ENCODE measurements at regions not wholly inside any gene's neighbourhood (a gene's known extent, or its start where the extent isn't known, plus 50 kb on each side); places are given as distances from the start of the nearest gene placed in this dataset.

- intact Hi-C loops (cut with micrococcal nuclease; ENCODE audit: unreplicated experiment), result no loop called here
- no peak for ATAC-seq
- Histone ChIP-seq H3K36me3 (ENCODE audit: control insufficient read depth, insufficient read depth, low read length) (no peaks in the 10 kb centered on the region), H3K4me1 (ENCODE audit: control insufficient read depth, insufficient read depth, low read length) (no peaks in the 10 kb centered on the region), H3K9me3 (ENCODE audit: control insufficient read depth, insufficient read depth, low read depth, low read length) (no peaks in the 10 kb centered on the region), H3K4me3 (ENCODE audit: low read depth in 2 of 2, low read length in 2 of 2) (no peak overlapping the region), H3K27ac (ENCODE audit: low read length) (no peak overlapping the region), H3K27me3 (ENCODE audit: control insufficient read depth, insufficient read depth, low read length) (no peaks in the 10 kb centered on the region)
- in situ Hi-C loops (cut with HindIII; ENCODE audit: low pct_unique_long_range_greater_than_20kb, low sequenced_read_pairs), result no loop called here
- ChIA-PET POLR2A (no interaction called here), CTCF (no interaction called here)
- DNase-seq (ENCODE audit: low read depth, low spot score), result no peak
- no TSS peak for BruUV-seq (replicated peaks)
- TF ChIP-seq POLR2AphosphoS5 (IDR thresholded peaks at IDR 0.05; ENCODE audit: low read depth, low read length) (no peak), SIN3A (IDR thresholded peaks at IDR 0.05; ENCODE audit: borderline replicate concordance, insufficient read depth, low read depth, low read length) (no peak), REST (IDR thresholded peaks at IDR 0.05; ENCODE audit: insufficient read depth in 1 of 2, low read depth in 2 of 2, low read length in 1 of 2) (no peak), TCF7L2 (IDR thresholded peaks at IDR 0.05; ENCODE audit: low read depth, low read length) (no peak)
These were observed 82.6 kb upstream of the TANK start for GRCh38 chr2:161077367-161078210.

GRCh38 chr2:161078211-161078539, 82.1 kb upstream of the TANK start:
- DNase-seq (ENCODE audit: low read depth, low spot score), result no peak
- ATAC-seq, result no peak
- Histone ChIP-seq H3K36me3 (ENCODE audit: control insufficient read depth, insufficient read depth, low read length) (no peaks in the 10 kb centered on the region), H3K27ac (ENCODE audit: low read length) (no peak overlapping the region), H3K4me1 (ENCODE audit: control insufficient read depth, insufficient read depth, low read length) (no peaks in the 10 kb centered on the region), H3K4me3 (ENCODE audit: low read depth in 2 of 2, low read length in 2 of 2) (no peak overlapping the region), H3K27me3 (ENCODE audit: control insufficient read depth, insufficient read depth, low read length) (no peaks in the 10 kb centered on the region), H3K9me3 (ENCODE audit: control insufficient read depth, insufficient read depth, low read depth, low read length) (no peaks in the 10 kb centered on the region)
- BruUV-seq (replicated peaks), result no TSS peak
- in situ Hi-C loops (cut with HindIII; ENCODE audit: low pct_unique_long_range_greater_than_20kb, low sequenced_read_pairs), result no loop called here
- CTCF ChIA-PET, result no interaction called here
- POLR2A ChIA-PET, result no interaction called here
- intact Hi-C loops (cut with micrococcal nuclease; ENCODE audit: unreplicated experiment), result no loop called here
- TF ChIP-seq TCF7L2 (IDR thresholded peaks at IDR 0.05; ENCODE audit: low read depth, low read length), result no peak
- no peak for TF ChIP-seq REST (IDR thresholded peaks at IDR 0.05; ENCODE audit: insufficient read depth in 1 of 2, low read depth in 2 of 2, low read length in 1 of 2)

- TF ChIP-seq POLR2AphosphoS5 (IDR thresholded peaks at IDR 0.05; ENCODE audit: low read depth, low read length) (no peak), TCF7L2 (IDR thresholded peaks at IDR 0.05; ENCODE audit: low read depth, low read length) (no peak), SIN3A (IDR thresholded peaks at IDR 0.05; ENCODE audit: borderline replicate concordance, insufficient read depth, low read depth, low read length) (no peak), CTCF (IDR thresholded peaks at IDR 0.05) (no peak), REST (IDR thresholded peaks at IDR 0.05; ENCODE audit: insufficient read depth in 1 of 2, low read depth in 2 of 2, low read length in 1 of 2) (no peak)
- no peaks in the 10 kb centered on the region for H3K4me1 ChIP-seq (ENCODE audit: control insufficient read depth, insufficient read depth, low read length)
- BruUV-seq (replicated peaks), result no TSS peak
- H3K9me3 ChIP-seq (ENCODE audit: control insufficient read depth, insufficient read depth, low read depth, low read length), result no peaks in the 10 kb centered on the region
- H3K4me3 ChIP-seq (ENCODE audit: low read depth in 2 of 2, low read length in 2 of 2), result no peak overlapping the region
- ATAC-seq (no peak), DNase-seq (ENCODE audit: low read depth, low spot score) (no peak)
- H3K27ac ChIP-seq (ENCODE audit: low read length), result no peak overlapping the region
- no peaks in the 10 kb centered on the region for H3K36me3 ChIP-seq (ENCODE audit: control insufficient read depth, insufficient read depth, low read length)
- intact Hi-C loops (cut with micrococcal nuclease; ENCODE audit: unreplicated experiment) (no loop called here), in situ Hi-C loops (cut with HindIII; ENCODE audit: low pct_unique_long_range_greater_than_20kb, low sequenced_read_pairs) (no loop called here)
- CTCF ChIA-PET, result interaction anchor here (0.7 kb wide), 1 partner anchor 223 kb away, joined by 4 read pairs; the partner anchor contains the start of gene PSMD14
- H3K27me3 ChIP-seq (ENCODE audit: control insufficient read depth, insufficient read depth, low read length), result no peaks in the 10 kb centered on the region
- POLR2A ChIA-PET, result no interaction called here
These were observed 75.1 kb upstream of the TANK start for GRCh38 chr2:161085149-161085548.

All from Panc1 (cell line).